HG03469 (cell line): ENCODE measurements at regions not wholly inside any gene's neighbourhood (a gene's known extent, or its start where the extent isn't known, plus 50 kb on each side); places are given as distances from the start of the nearest gene placed in this dataset.
"Not testable (repeated sequence)": the region's sequence is repeated elsewhere in the genome, so short reads cannot be mapped to it uniquely, and the experiment has no call there.

Experiments used
- ATAC-seq: cut with Tn5 transposase; IDR thresholded peaks from one replicate; pipeline ENCODE4 v1.9.1; 2021; ENCODE audit warnings: mild to moderate bottlenecking, moderate library complexity, moderate number of reproducible peaks; ENCODE audit not compliant: unreplicated experiment

GRCh38 chr4:66568431-66568830, 898.1 kb upstream of the EPHA5 start:
- ATAC-seq: no peak

GRCh38 chr4:66568001-66568400, 897.7 kb upstream of the EPHA5 start:
- no peak for ATAC-seq

- no peak for ATAC-seq
Measured at GRCh38 chr4:66567551-66567950, 897.3 kb upstream of the EPHA5 start.

- ATAC-seq: no peak
Measured at GRCh38 chr4:66565801-66566200, 895.5 kb upstream of the EPHA5 start.

- no peak for ATAC-seq
Measured at GRCh38 chr4:66564901-66565651, 894.8 kb upstream of the EPHA5 start.

- no peak for ATAC-seq
Measured at GRCh38 chr4:66562276-66562806, 892.1 kb upstream of the EPHA5 start.

GRCh38 chr4:66561465-66562053, 891.3 kb upstream of the EPHA5 start:
- ATAC-seq: not testable (repeated sequence)

GRCh38 chr4:66558651-66559050, 888.4 kb upstream of the EPHA5 start:
- no peak for ATAC-seq

GRCh38 chr4:66556651-66557278, 886.5 kb upstream of the EPHA5 start:
- no peak for ATAC-seq

GRCh38 chr4:66555301-66555700, 885.0 kb upstream of the EPHA5 start:
- no peak for ATAC-seq

GRCh38 chr4:66554826-66555225, 884.5 kb upstream of the EPHA5 start:
- ATAC-seq: no peak

- not testable (repeated sequence) for ATAC-seq
Measured at GRCh38 chr4:66545301-66545700, 875.0 kb upstream of the EPHA5 start.

- no peak for ATAC-seq
Measured at GRCh38 chr4:66544281-66544680, 874.0 kb upstream of the EPHA5 start.

GRCh38 chr4:66539745-66540144, 869.5 kb upstream of the EPHA5 start:
- no peak for ATAC-seq

- ATAC-seq: no peak
Measured at GRCh38 chr4:66524781-66525180, 854.5 kb upstream of the EPHA5 start.

GRCh38 chr4:66522244-66522643, 852.0 kb upstream of the EPHA5 start:
- ATAC-seq: no peak

- ATAC-seq: no peak
Measured at GRCh38 chr4:66516940-66517339, 846.7 kb upstream of the EPHA5 start.

GRCh38 chr4:66506985-66507384, 836.7 kb upstream of the EPHA5 start:
- ATAC-seq: no peak

GRCh38 chr4:66501997-66502396, 831.7 kb upstream of the EPHA5 start:
- no peak for ATAC-seq

- ATAC-seq: no peak
Measured at GRCh38 chr4:66490729-66491128, 820.4 kb upstream of the EPHA5 start.

GRCh38 chr4:66489783-66490452, 819.6 kb upstream of the EPHA5 start:
- ATAC-seq: no peak
